Loucy (cell line): ENCODE measurements at regions not wholly inside any gene's neighbourhood (a gene's known extent, or its start where the extent isn't known, plus 50 kb on each side); places are given as distances from the start of the nearest gene placed in this dataset.
"Not testable (repeated sequence)": the region's sequence is repeated elsewhere in the genome, so short reads cannot be mapped to it uniquely, and the experiment has no call there.

Source experiments
- H2AFZ ChIP-seq: fragments of 200-600 bp; sonication (generic); 2 replicates; pipeline ENCODE4 v1.6.0; 2016; ENCODE audit warnings: antibody characterized with exemption, mild to moderate bottlenecking, low read length, moderate library complexity
- H3F3A ChIP-seq: fragments of 200-600 bp; 2 replicates; pipeline ENCODE4 v1.6.0; 2016; ENCODE audit warnings: antibody characterized with exemption, low read depth, mild to moderate bottlenecking
- H3K27me3 ChIP-seq: fragments of 200-600 bp; sonication (generic); 2 replicates; pipeline ENCODE4 v1.6.1; 2014; ENCODE audit warnings: low read length, mild to moderate bottlenecking; ENCODE audit not compliant: insufficient read depth, poor library complexity, severe bottlenecking
- H3K36me3 ChIP-seq: fragments of 200-600 bp; sonication (generic); 2 replicates; pipeline ENCODE4 v1.6.1; 2016; ENCODE audit warnings: low read length; ENCODE audit not compliant: insufficient read depth
- H3K4me1 ChIP-seq: fragments of 200-600 bp; sonication (generic); 2 replicates; pipeline ENCODE4 v1.5.1; 2014; ENCODE audit warnings: low read length, mild to moderate bottlenecking; ENCODE audit not compliant: insufficient read depth, poor library complexity, severe bottlenecking
- H3K4me2 ChIP-seq: fragments of 200-600 bp; sonication (generic); 2 replicates; pipeline ENCODE4 v1.6.0; 2014; ENCODE audit warnings: antibody characterized with exemption, low read length, low read depth, mild to moderate bottlenecking; ENCODE audit not compliant: poor library complexity, severe bottlenecking
- H3K4me3 ChIP-seq: fragments of 200-600 bp; sonication (generic); 2 replicates; pipeline ENCODE4 v1.5.1; 2014; ENCODE audit warnings: low read length, mild to moderate bottlenecking, mixed read lengths; ENCODE audit not compliant: poor library complexity, severe bottlenecking
- H3K79me2 ChIP-seq: fragments of 200-600 bp; sonication (generic); 2 replicates; pipeline ENCODE4 v1.6.1; 2014; ENCODE audit warnings: low read length; ENCODE audit not compliant: insufficient read depth
- H3K9ac ChIP-seq: fragments of 200-600 bp; sonication (generic); 2 replicates; pipeline ENCODE4 v1.6.0; 2014; ENCODE audit warnings: mild to moderate bottlenecking, low read depth, low read length, moderate library complexity; ENCODE audit not compliant: poor library complexity, severe bottlenecking
- H3K9me2 ChIP-seq: fragments of 200-600 bp; sonication (generic); replicated peaks from 2 replicates; pipeline ENCODE4 v1.6.1; 2016; ENCODE audit warnings: low read depth, low read length, mixed read lengths
- H3K9me3 ChIP-seq: fragments of 200-600 bp; sonication (generic); 2 replicates; pipeline ENCODE4 v1.6.1; 2014; ENCODE audit warnings: mild to moderate bottlenecking, antibody characterized with exemption, low read length, low read depth; ENCODE audit not compliant: insufficient read depth
- H4K20me1 ChIP-seq: fragments of 200-600 bp; sonication (generic); 2 replicates; pipeline ENCODE4 v1.6.0; 2014; ENCODE audit warnings: antibody characterized with exemption, low read length, mild to moderate bottlenecking; ENCODE audit not compliant: insufficient read depth, poor library complexity, severe bottlenecking
- CTCF ChIP-seq: fragments of 200-600 bp; sonication (generic); conservative IDR thresholded peaks from 2 replicates; pipeline ENCODE4 v1.5.1; 2014; ENCODE audit warnings: mild to moderate bottlenecking, antibody characterized with exemption, low read length
- EZH2phosphoT487 ChIP-seq: fragments of 200-600 bp; IDR thresholded peaks from 2 replicates; pipeline ENCODE4 v1.6.1; 2018; ENCODE audit warnings: antibody characterized with exemption, mild to moderate bottlenecking, moderate library complexity, borderline replicate concordance

- Histone ChIP-seq H2AFZ (no peak overlapping the region), H3K9me3 (no peaks in the 10 kb centered on the region), H3F3A (no peaks in the 10 kb centered on the region), H3K27me3 (no peaks in the 10 kb centered on the region), H3K9ac (no peak overlapping the region), H4K20me1 (no peaks in the 10 kb centered on the region), H3K4me1 (no peaks in the 10 kb centered on the region), H3K9me2 (no peaks in the 10 kb centered on the region), H3K4me2 (no peak overlapping the region), H3K36me3 (no peaks in the 10 kb centered on the region), H3K4me3 (no peak overlapping the region), H3K79me2 (no peaks in the 10 kb centered on the region)
- no peak for TF ChIP-seq CTCF
- no peak for TF ChIP-seq EZH2phosphoT487
Measured at GRCh38 chr6:113068570-113068969, 721.4 kb downstream of the RFPL4B start.

- H3K9ac ChIP-seq, H4K20me1 ChIP-seq, H3K9me2 ChIP-seq, H3K4me1 ChIP-seq, H3K27me3 ChIP-seq, H3K4me3 ChIP-seq, H3K4me2 ChIP-seq, H3F3A ChIP-seq, H3K9me3 ChIP-seq, H2AFZ ChIP-seq, H3K79me2 ChIP-seq, H3K36me3 ChIP-seq: not testable (repeated sequence)
Measured at GRCh38 chr6:113070681-113071080, 723.6 kb downstream of the RFPL4B start.

GRCh38 chr6:113073611-113074191 is 726.6 kb downstream of the RFPL4B start:
- Histone ChIP-seq H3F3A (no peaks in the 10 kb centered on the region), H3K4me2 (no peak overlapping the region), H3K9me2 (no peaks in the 10 kb centered on the region), H3K9me3 (no peaks in the 10 kb centered on the region), H3K4me1 (no peaks in the 10 kb centered on the region), H2AFZ (no peak overlapping the region), H3K9ac (no peak overlapping the region), H3K27me3 (no peaks in the 10 kb centered on the region), H4K20me1 (no peaks in the 10 kb centered on the region), H3K4me3 (no peak overlapping the region), H3K79me2 (no peaks in the 10 kb centered on the region), H3K36me3 (no peaks in the 10 kb centered on the region)
- TF ChIP-seq EZH2phosphoT487, result no peak
- no peak for TF ChIP-seq CTCF

GRCh38 chr6:113076116-113076515 is 729.0 kb downstream of the RFPL4B start:
- H3K4me1 ChIP-seq, result no peaks in the 10 kb centered on the region
- H3K9me3 ChIP-seq, result no peaks in the 10 kb centered on the region
- no peak overlapping the region for H2AFZ ChIP-seq
- no peak for TF ChIP-seq CTCF
- no peak for TF ChIP-seq EZH2phosphoT487
- no peaks in the 10 kb centered on the region for H3K36me3 ChIP-seq
- H3K4me2 ChIP-seq, result no peak overlapping the region
- no peaks in the 10 kb centered on the region for H3K9me2 ChIP-seq
- H3F3A ChIP-seq, result no peaks in the 10 kb centered on the region
- H3K9ac ChIP-seq, result no peak overlapping the region
- no peak overlapping the region for H3K4me3 ChIP-seq
- H3K27me3 ChIP-seq, result no peaks in the 10 kb centered on the region
- no peaks in the 10 kb centered on the region for H3K79me2 ChIP-seq
- H4K20me1 ChIP-seq, result no peaks in the 10 kb centered on the region
